HS-27A (cell line): ENCODE measurements at regions not wholly inside any gene's neighbourhood (a gene's known extent, or its start where the extent isn't known, plus 50 kb on each side); places are given as distances from the start of the nearest gene placed in this dataset.
A peak's percentile ranks its signal among the peaks of the same experiment; 100 is the strongest.
"Not testable (repeated sequence)": the region's sequence is repeated elsewhere in the genome, so short reads cannot be mapped to it uniquely, and the experiment has no call there.

Source experiments
- DNase-seq: peaks from one replicate; pipeline ENCODE4 v3.0.0-alpha.2; 2012; ENCODE audit warnings: low read depth, missing footprints

GRCh38 chr18:67864677-67865340, 348.3 kb upstream of the DSEL start:
- peak; percentile 76 for DNase-seq

- DNase-seq = no peak
Measured at GRCh38 chr18:67862069-67862468, 345.5 kb upstream of the DSEL start.

DNA sequence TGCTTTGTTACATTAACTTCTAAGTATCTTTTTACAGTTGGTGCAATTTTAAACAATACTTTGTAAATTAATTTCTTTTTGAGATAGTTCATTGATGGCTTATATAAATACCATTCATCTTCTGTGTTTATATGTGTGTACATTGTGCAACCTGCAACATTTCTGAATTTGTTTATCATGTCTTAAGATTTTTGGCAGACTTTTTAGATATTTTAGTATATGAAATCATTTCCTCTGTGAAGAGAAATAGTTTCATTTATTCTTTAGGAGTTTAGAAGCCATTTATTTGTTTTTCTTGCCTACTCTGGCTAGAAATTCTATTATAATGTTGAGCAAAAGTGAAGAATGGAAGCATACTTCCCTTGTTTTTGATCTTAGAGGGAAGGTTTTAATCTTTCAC, 337.8 kb upstream of the DSEL start:
- DNase-seq = no peak

DNA sequence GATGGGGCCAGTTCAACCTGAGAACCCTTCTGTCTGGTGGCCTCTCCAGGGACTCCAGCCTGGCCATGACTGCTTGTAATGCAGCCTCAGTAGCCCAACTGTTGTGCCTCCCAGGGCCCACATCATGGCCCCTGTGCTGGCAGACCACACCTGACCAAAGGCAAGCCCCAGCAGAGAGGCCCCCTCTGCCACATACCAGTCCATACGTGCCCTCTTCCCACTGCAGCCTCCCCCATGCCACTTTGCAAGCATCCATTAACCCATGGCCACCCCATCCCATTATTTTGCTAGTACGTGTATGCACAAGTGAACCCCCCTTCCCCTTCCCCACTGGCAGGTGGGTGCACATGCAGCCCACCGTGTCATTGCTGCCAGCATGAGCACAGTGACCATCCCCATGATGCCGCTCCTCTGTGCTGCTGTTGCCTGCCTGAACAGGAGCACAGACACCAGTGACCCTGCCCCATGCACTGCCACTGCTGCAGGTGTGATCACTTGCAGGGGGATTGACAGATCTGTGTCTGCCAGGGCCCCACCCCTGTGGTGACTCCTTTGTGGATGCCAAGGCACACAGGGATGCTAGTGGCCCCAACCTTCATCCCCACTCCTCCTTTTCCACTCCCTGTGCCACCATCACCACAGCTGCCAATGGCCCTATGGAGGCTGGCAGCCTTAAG, 330.0 kb upstream of the DSEL start:
- DNase-seq = no peak

GRCh38 chr18:67845035-67845434, 328.5 kb upstream of the DSEL start:
- no peak for DNase-seq

GRCh38 chr18:67840379-67840778, 323.9 kb upstream of the DSEL start:
- no peak for DNase-seq

- DNase-seq = no peak
Measured at GRCh38 chr18:67818432-67818831, 301.9 kb upstream of the DSEL start.

DNA sequence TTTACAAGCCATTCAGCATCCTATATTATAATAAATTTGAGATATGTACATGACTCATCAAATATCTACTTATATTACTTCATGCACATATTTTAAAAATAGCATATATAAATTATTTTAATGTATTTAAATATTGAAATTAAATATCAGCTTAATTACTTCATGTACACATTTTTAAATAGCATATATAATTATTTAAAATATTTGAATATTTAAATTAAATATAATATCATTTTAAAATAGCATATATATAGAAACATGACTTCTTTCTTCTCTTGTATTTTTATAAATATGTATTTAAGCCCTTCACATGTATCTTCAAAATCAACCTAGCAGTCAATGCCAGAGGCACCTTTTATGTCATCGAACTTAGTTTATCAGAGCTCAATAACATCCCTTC, 298.8 kb upstream of the DSEL start:
- no peak for DNase-seq

- no peak for DNase-seq
Measured at GRCh38 chr18:67813380-67814028, 297.0 kb upstream of the DSEL start.

- DNase-seq = no peak
Measured at GRCh38 chr18:67805261-67805660, 288.7 kb upstream of the DSEL start.

- DNase-seq = no peak
Measured at GRCh38 chr18:67794521-67794920, 278.0 kb upstream of the DSEL start.

DNA sequence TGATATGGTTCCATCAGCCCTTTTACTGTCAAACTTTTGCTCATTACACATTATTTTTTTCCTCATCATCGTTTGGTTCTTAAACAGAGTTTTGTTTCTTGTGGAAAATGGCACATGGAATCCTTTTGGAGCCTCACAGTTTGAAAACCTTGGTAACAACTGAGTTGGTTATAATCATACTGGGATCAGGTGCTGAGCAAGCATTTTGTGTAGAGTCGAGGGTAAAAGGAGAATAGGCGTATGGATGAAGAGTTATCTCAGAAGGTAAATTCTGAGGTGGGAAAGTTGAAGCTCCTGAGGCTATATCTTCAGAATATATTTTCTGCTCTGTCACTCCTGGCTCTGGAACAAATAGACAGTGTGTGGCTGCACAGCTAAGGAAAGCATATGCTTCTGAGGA, 274.0 kb upstream of the DSEL start:
- DNase-seq = no peak

GRCh38 chr18:67789165-67789545, 272.6 kb upstream of the DSEL start:
- DNase-seq = no peak

- DNase-seq = no peak
Measured at GRCh38 chr18:67788310-67789164, 272.0 kb upstream of the DSEL start.

GRCh38 chr18:67783196-67783946, 266.9 kb upstream of the DSEL start:
- DNase-seq = peak; percentile 73

DNA sequence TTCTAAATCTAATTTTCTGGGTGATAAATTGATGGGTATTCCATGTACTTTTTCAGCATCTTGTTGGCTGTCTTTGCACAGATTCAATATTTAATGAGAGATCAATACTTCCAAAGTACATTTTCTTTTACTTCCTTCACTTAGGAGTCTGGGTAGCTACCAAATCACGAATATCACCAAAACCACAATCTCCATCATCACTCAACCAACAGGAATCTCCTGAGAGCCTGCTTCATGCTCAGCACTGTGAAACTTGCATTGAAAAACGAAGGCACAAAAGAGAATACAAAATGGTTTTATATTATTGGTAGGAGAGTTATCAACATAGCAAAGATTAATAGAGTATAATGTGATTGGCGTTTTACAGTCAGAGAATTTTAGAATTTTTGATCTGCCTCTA, 261.5 kb upstream of the DSEL start:
- no peak for DNase-seq

GRCh38 chr18:67776929-67777328, 260.4 kb upstream of the DSEL start:
- DNase-seq = peak; percentile 27

DNA sequence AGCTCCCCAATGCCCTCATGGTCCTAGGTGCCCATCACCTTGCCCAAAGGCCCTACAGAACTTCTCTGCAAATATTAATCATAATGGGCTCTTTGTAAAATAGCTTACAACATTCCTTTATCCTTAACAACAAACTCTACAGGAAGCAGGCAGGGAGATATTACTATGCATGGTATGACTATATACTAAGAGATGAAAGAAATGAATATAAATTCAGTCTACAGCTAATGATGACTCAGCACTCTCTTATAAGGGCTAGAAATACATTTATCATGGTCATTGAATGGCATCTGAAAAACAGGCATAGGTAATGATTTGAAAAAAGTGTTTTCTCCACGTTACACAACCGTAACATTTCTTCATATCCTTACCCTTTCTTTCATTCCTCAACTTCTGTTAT, 254.8 kb upstream of the DSEL start:
- DNase-seq = peak; percentile 33

- DNase-seq = no peak
Measured at GRCh38 chr18:67770520-67770919, 254.0 kb upstream of the DSEL start.

DNA sequence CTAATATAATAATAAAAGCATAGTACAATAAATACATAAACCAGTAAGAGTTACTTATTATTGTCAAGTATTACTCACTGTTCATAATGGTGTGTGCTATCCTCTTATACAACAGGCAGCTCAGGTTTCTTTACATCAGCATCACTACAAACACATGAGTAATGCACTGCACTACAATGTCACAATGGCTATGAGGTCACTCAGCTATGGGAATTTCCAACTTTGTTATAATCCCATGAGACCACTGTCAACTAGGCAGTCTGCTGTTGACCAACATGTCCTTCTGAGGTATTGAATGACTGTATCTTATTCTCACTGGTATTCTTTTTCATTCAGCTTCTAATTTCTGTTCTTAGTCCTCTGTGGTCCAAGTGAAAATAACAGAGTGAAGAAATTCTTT, 250.4 kb upstream of the DSEL start:
- no peak for DNase-seq

DNA sequence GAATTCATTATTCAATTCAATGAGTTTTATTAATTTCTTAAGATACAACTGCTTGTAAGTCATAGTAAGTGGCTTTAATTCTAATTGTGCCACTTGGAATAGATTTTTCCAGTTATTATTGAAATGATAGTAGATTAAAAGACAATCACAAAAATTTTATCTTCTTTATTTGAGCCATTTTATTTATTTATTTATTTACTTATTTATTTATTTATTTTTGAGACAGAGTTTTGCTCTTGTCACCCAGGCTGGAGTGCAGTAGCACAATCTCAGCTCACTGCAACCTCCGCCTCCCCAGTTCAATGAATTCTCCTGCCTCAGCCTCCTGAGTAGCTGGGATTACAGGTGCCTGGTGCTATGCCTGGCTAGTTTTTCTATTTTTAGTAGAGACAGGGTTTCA, 235.7 kb upstream of the DSEL start:
- not testable (repeated sequence) for DNase-seq

DNA sequence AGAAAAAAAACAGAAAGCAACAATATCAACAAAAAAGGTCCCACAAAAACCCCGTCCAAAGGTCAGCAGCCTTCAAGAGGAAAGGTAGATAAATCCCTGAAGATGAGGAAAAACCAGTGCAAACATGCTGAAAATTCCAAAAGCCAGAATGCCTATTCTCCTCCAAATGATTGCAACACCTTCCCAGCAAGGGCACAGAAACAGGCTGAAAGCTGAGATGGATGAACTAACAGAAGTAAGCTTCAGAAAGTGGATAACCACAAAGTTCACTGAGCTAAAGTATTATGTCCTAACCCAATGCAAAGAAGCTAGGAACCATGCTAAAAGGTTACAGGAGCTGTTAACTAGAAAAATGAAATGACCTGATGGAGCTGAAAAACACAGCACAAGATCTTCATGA, 226.4 kb upstream of the DSEL start:
- DNase-seq = no peak
